Stimulated activated CD8-positive, alpha-beta memory T cell treated with anti-CD3 and anti-CD28 coated beads, Interleukin-15, amount 100 ng/mL, for 48 hours (primary cell): ENCODE measurements at regions not wholly inside any gene's neighbourhood (a gene's known extent, or its start where the extent isn't known, plus 50 kb on each side); places are given as distances from the start of the nearest gene placed in this dataset.
"Not testable (repeated sequence)": the region's sequence is repeated elsewhere in the genome, so short reads cannot be mapped to it uniquely, and the experiment has no call there.

Experiments
- DNase-seq, 2 donors: peaks; one replicate each; pipeline ENCODE4 v3.0.0-alpha.2; 2020; ENCODE audit warnings: low read depth in 2 of 2

GRCh38 chr13:78085434-78086225, 167.0 kb upstream of the EDNRB start:
- DNase-seq: no peak

DNA sequence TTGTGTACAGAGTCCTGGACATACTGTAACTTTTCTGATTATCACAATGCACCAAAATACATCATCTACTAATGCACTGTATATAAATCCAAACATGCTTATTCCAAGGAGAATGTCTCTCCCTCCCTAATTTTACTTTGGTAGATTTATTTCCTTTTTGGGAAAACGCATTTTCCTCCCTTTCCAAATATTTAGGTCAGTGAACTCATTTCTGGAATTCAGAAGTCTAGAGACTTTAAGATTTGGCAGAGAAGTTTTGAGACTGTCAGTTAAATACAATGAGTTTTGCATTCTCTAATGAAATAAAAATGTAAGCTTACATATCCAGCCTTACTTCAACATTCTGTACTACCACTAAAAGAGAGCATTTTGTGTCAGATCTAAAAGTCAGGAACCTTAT, 165.8 kb upstream of the EDNRB start:
- no peak for DNase-seq

DNA sequence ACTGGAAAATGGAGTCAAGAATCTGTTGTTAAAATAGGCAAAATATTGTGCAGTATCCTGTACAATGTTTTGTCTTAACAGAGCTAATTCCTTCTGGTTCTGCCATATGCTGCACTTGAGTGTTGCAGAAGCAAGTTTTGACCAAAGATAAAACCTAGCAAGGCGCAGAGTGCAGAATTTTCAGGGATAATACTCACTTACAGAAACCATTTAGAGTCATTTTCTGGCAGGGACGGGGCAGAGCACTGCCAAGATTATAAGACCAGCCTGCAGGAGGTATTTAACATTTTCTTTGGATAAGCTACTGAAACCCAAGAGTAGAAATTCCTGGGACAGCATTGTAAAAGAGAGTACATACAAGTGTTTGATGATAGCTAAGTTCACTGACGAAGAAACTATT, 159.5 kb upstream of the EDNRB start:
- DNase-seq: no peak

DNA sequence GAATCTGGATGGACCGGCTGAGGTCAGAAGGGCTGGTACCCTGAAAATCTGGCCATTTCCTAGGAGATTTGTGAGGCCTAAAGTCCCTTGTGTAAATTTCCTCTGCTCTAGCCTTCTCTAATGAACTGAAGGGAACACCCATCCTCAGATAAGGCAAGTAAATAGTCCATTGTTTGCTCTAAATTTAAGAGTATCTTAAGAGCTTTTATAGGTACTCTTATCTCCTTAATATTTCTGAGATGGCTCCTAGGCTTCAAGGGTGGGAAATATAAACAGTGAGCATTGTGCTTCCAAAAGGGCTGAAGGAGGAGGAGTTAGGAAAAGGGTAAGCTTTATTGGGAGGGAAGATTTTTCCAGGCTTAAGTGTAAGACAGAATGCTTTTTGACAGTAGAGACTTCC, 148.7 kb upstream of the EDNRB start:
- no peak for DNase-seq

DNA sequence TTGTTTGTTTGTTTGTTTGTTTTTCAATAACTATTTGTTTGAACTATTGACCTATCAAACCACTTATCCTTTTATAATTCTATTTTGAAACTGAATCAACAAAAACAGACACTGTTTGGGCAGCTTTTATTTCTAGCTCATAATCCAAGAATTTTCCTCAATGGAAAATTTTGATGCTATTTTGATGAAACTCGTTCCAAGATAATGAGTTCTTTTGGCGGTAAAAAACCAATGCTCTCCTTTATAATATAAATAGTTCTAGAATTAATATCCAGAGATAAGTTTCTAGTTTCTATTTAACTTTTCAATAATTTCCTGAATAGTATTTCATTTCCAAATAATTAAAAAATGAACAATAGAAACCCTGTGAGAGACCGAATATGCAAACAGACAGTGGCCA, 146.5 kb upstream of the EDNRB start:
- DNase-seq: no peak

- DNase-seq: no peak
These were observed 143.2 kb upstream of the EDNRB start for GRCh38 chr13:78061806-78062205.

- no peak for DNase-seq
These were observed 142.3 kb upstream of the EDNRB start for GRCh38 chr13:78060966-78061365.

DNA sequence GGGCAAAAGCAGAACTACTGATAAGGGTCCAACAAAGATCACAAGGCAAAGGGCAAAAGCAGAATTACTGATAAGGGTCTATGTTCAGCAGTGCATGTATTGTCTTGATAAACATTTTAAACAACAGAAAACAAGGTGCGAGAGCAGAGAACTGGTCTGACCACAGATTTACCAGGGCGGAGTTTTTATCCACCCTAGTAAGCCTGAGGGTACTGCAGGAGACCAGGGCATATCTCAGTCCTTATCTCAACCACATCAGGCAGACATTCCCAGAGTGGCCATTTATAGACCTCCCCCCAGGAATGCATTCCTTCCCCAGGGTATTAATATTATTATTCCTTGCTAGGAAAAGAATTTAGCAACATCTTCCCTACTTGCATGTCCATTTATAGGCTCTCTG, 138.2 kb upstream of the EDNRB start:
- not testable (repeated sequence) for DNase-seq

GRCh38 chr13:78054157-78054556, 135.5 kb upstream of the EDNRB start:
- DNase-seq: no peak

DNA sequence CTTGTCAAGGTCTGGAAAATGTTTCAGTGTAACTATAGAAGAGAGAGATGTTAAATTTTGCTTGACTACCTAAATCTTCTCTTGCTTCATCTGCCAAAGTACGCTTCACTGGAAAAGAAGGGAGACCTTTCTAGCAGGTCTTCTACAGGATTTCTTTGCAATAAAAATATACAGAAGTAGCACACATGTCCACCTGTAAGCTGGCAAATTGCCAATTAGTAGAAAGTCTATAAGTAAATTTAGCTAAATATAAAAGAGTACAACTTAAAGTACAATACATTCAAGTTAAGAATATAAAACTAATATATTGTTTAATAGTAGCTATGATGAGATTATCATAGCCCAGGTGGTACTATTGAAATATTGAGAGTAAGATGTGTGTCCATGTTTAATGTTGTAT, 128.5 kb upstream of the EDNRB start:
- no peak for DNase-seq

DNA sequence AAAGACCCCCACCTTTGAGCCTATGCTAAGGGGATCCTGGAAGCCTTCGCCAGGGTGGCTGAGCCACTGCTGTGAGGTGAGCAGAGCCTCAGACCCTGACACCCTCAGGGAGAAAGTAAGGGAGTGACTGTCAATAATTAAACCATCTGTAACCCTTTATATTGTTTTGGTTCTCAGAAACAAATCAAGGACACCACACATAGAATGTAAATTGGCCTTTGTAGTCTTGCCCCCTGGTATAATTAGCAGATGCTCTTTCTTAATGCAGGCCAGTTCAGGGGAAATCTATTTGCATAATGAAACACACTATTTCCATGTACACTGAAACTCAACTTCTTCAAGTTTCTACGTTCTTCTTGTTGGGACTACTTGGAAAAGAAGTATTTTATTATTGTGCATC, 127.7 kb upstream of the EDNRB start:
- DNase-seq: no peak

GRCh38 chr13:78045916-78046315, 127.3 kb upstream of the EDNRB start:
- no peak for DNase-seq

DNA sequence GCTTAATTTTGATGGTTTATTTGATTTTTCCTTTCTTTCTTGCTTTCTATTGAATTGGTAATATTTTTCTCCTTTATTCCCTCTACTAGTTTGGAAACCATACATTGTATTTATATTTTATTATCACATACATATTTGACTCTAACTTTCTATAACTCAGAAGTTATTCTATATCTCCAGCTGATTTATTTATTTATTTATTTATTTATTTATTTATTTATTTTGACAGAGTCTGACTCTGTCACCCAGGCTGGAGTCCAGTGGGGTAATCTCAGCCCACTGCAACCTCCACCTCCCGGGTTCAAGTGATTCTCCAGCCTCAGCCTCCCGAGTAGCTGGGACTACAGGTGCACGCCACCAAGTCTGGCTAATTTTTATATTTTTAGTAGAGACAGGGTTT, 122.7 kb upstream of the EDNRB start:
- DNase-seq: not testable (repeated sequence)

GRCh38 chr13:78040205-78040830, 121.7 kb upstream of the EDNRB start:
- DNase-seq: no peak

- DNase-seq: no peak
These were observed 118.2 kb upstream of the EDNRB start for GRCh38 chr13:78036841-78037240.

DNA sequence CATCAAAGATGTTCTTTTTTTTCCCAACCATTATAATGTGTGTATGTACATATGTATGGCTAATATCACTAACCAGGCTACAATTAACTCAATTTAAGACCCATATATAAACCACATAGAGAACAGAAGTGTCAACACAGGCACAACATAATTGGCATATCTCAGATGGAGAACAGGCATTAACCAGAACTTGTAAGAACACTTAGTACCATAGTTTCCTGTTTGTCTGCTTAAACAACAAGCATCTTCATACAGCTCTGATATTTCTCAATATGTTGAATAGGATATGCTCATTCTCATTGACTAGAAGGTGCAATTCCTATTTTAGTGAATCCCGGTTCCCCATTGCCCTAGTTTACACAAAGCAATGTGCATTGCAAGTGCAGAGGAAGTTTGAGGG, 116.9 kb upstream of the EDNRB start:
- DNase-seq: no peak

GRCh38 chr13:78033509-78033908, 114.9 kb upstream of the EDNRB start:
- DNase-seq: no peak

- no peak for DNase-seq
These were observed 113.5 kb upstream of the EDNRB start for GRCh38 chr13:78032132-78032531.

GRCh38 chr13:78030341-78030896, 111.8 kb upstream of the EDNRB start:
- no peak for DNase-seq

GRCh38 chr13:78029901-78030300, 111.3 kb upstream of the EDNRB start:
- DNase-seq: no peak

DNA sequence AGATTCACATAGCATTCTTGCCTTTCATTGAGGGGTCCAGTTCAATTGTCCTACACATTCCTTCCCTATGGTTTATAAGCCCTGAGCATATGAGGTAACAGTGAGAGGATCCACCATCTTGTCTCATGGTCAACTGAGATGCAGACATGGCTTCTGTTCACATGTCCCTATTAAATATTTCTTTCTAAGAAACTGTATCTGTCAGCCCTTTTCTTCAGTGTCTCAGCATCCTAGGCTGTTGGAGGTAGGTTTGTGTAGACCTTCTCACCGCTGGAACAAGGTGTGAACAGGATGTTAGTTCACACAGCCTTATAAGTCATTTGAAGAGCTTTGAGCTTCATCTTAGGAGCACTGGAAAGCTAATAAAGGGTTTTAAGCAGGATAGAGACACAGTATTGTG, 110.3 kb upstream of the EDNRB start:
- DNase-seq: no peak

GRCh38 chr13:78024996-78025395, 106.4 kb upstream of the EDNRB start:
- DNase-seq: no peak

GRCh38 chr13:78022164-78022877, 103.7 kb upstream of the EDNRB start:
- DNase-seq: peak; percentile 18 to 37
